ENCODE measurements at regions not wholly inside any gene's neighbourhood (a gene's known extent, or its start where the extent isn't known, plus 50 kb on each side); places are given as distances from the start of the nearest gene placed in this dataset.

DNA sequence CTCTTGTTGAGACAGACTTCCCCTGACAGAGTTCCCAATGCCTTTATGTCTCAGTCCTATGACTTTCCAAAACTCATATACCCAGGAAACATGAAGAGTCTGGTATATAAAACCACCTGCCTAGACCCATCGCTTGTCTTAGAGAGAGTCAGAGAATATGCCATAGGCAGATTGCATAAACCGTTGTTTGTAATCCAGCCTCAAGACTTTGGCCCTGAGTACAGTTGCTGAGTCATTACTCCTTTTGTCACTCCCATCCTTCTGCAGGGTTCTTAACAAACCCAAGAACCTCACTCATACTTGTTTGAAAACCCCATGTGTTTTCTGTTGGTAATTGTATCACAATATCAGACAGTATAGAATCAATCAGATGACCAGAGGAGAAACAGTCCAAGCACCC is 616.3 kb downstream of the SLCO4C1 start:
- Histone ChIP-seq H3K4me1 (no peaks in the 10 kb centered on the region), H3K4me3 (no peak overlapping the region), H3K27ac (no peak overlapping the region), H3K27me3 (no peaks in the 10 kb centered on the region), H3K9me3 (no peaks in the 10 kb centered on the region), H3K36me3 (no peaks in the 10 kb centered on the region)
- ATAC-seq (no peak), DNase-seq (no peak)
- intact Hi-C loops (cut with DNase I; ENCODE audit: low total_unique reads) (no loop called here), in situ Hi-C loops (cut with MboI; ENCODE audit: low sequenced_read_pairs in 4 of 4) (no loop called here)
- TF ChIP-seq, protein P1, sequence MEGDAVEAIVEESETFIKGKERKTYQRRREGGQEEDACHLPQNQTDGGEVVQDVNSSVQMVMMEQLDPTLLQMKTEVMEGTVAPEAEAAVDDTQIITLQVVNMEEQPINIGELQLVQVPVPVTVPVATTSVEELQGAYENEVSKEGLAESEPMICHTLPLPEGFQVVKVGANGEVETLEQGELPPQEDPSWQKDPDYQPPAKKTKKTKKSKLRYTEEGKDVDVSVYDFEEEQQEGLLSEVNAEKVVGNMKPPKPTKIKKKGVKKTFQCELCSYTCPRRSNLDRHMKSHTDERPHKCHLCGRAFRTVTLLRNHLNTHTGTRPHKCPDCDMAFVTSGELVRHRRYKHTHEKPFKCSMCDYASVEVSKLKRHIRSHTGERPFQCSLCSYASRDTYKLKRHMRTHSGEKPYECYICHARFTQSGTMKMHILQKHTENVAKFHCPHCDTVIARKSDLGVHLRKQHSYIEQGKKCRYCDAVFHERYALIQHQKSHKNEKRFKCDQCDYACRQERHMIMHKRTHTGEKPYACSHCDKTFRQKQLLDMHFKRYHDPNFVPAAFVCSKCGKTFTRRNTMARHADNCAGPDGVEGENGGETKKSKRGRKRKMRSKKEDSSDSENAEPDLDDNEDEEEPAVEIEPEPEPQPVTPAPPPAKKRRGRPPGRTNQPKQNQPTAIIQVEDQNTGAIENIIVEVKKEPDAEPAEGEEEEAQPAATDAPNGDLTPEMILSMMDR (IDR thresholded peaks at IDR 0.05 in 4 of 5, conservative IDR thresholded peaks at IDR 0.05 in 1 of 5): no peak
- no peak for TF ChIP-seq POLR2A (IDR thresholded peaks at IDR 0.05)

GRCh38 chr5:101678481-101679193 is 617.4 kb downstream of the SLCO4C1 start:
- TF ChIP-seq, protein P1 (IDR thresholded peaks at IDR 0.05 in 4 of 5, conservative IDR thresholded peaks at IDR 0.05 in 1 of 5): peak; percentile 19 to 81 (median 60)
- no peak for TF ChIP-seq POLR2A (IDR thresholded peaks at IDR 0.05)
- in situ Hi-C loops (cut with MboI; ENCODE audit: low sequenced_read_pairs in 4 of 4): no loop called here

DNA sequence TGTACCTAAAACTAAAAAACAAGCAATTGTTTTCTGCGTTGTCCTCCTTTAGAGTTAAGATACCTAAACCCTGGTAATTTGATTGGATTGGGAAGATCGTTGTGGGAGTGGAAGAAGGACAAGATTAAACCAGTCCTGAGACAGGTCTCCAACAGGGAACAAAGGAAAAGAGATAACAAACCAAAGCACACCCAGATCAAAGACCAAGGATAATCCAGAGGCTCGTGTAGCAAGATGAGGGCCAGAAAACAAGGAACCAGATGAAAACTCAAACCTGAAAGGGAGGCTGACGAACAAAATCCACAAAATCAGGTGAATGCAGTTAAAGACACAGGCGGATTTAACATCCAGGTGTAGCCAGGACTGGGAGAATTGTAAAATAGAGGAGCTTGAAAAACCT is 618.1 kb downstream of the SLCO4C1 start:
- Histone ChIP-seq H3K27me3 (no peaks in the 10 kb centered on the region), H3K4me1 (no peaks in the 10 kb centered on the region), H3K9me3 (no peaks in the 10 kb centered on the region), H3K36me3 (no peaks in the 10 kb centered on the region), H3K4me3 (no peak overlapping the region), H3K27ac (no peak overlapping the region)
- DNase-seq: no peak
- TF ChIP-seq, protein P1 (IDR thresholded peaks at IDR 0.05 in 4 of 5, conservative IDR thresholded peaks at IDR 0.05 in 1 of 5): no peak
- no peak for TF ChIP-seq POLR2A (IDR thresholded peaks at IDR 0.05)
- intact Hi-C loops (cut with DNase I; ENCODE audit: low total_unique reads) (no loop called here), in situ Hi-C loops (cut with MboI; ENCODE audit: low sequenced_read_pairs in 4 of 4) (no loop called here)
- ATAC-seq: no peak

More at GRCh38 chr5:101678481-101679193, 617.4 kb downstream of the SLCO4C1 start:
- ATAC-seq (no peak), DNase-seq (no peak)
- Histone ChIP-seq H3K36me3 (no peaks in the 10 kb centered on the region), H3K4me1 (no peaks in the 10 kb centered on the region), H3K4me3 (no peak overlapping the region), H3K27ac (no peak overlapping the region), H3K9me3 (no peaks in the 10 kb centered on the region), H3K27me3 (no peaks in the 10 kb centered on the region)
- intact Hi-C loops (cut with DNase I; ENCODE audit: low total_unique reads): no loop called here

- Histone ChIP-seq H3K4me1 (no peaks in the 10 kb centered on the region), H3K36me3 (no peaks in the 10 kb centered on the region), H3K27me3 (no peaks in the 10 kb centered on the region), H3K27ac (no peak overlapping the region), H3K4me3 (no peak overlapping the region), H3K9me3 (no peaks in the 10 kb centered on the region)
- ATAC-seq: no peak
- in situ Hi-C loops (cut with MboI; ENCODE audit: low sequenced_read_pairs in 4 of 4) (no loop called here), intact Hi-C loops (cut with DNase I; ENCODE audit: low total_unique reads) (no loop called here)
- no peak for TF ChIP-seq POLR2A (IDR thresholded peaks at IDR 0.05)
- TF ChIP-seq, protein P1 (IDR thresholded peaks at IDR 0.05 in 4 of 5, conservative IDR thresholded peaks at IDR 0.05 in 1 of 5): no peak
- no peak for DNase-seq
These were observed 619.4 kb downstream of the SLCO4C1 start for GRCh38 chr5:101676646-101677045.
